Loucy (cell line): ENCODE measurements at regions not wholly inside any gene's neighbourhood (a gene's known extent, or its start where the extent isn't known, plus 50 kb on each side); places are given as distances from the start of the nearest gene placed in this dataset.
A peak's percentile ranks its signal among the peaks of the same experiment; 100 is the strongest.

Experiments
- EZH2phosphoT487 ChIP-seq: fragments of 200-600 bp; IDR thresholded peaks from 2 replicates; pipeline ENCODE4 v1.6.1; 2018; ENCODE audit warnings: antibody characterized with exemption, mild to moderate bottlenecking, moderate library complexity, borderline replicate concordance
- TF ChIP-seq, protein P1 (sequence below): fragments of 200-600 bp; sonication (generic); conservative IDR thresholded peaks from 2 replicates; pipeline ENCODE4 v1.5.1; 2014; ENCODE audit warnings: mild to moderate bottlenecking, antibody characterized with exemption, low read length

DNA sequence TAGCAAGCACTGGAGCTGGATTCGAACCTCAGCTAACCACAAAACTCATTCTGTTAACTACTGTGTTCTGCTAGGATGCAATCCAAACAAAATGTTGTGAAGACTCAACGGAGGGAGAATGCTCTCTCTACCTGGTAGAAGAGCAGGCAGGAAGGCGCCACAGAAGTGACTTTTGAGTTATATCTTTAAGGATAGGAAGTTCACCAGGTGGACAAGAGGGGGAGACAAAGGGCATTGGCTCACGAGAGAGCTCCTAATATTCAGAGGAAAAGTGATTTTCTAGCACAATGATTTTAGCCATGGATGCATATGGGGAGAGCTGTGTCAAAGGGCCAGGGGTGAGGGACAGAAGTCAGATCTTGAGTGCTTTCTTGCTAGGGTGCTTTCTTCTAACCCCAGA lies 108.4 kb upstream of the MAFB start:
- TF ChIP-seq, protein P1, sequence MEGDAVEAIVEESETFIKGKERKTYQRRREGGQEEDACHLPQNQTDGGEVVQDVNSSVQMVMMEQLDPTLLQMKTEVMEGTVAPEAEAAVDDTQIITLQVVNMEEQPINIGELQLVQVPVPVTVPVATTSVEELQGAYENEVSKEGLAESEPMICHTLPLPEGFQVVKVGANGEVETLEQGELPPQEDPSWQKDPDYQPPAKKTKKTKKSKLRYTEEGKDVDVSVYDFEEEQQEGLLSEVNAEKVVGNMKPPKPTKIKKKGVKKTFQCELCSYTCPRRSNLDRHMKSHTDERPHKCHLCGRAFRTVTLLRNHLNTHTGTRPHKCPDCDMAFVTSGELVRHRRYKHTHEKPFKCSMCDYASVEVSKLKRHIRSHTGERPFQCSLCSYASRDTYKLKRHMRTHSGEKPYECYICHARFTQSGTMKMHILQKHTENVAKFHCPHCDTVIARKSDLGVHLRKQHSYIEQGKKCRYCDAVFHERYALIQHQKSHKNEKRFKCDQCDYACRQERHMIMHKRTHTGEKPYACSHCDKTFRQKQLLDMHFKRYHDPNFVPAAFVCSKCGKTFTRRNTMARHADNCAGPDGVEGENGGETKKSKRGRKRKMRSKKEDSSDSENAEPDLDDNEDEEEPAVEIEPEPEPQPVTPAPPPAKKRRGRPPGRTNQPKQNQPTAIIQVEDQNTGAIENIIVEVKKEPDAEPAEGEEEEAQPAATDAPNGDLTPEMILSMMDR: peak; percentile 90
- TF ChIP-seq EZH2phosphoT487: no peak
